ENCODE measurements at regions not wholly inside any gene's neighbourhood (a gene's known extent, or its start where the extent isn't known, plus 50 kb on each side); places are given as distances from the start of the nearest gene placed in this dataset.

DNA sequence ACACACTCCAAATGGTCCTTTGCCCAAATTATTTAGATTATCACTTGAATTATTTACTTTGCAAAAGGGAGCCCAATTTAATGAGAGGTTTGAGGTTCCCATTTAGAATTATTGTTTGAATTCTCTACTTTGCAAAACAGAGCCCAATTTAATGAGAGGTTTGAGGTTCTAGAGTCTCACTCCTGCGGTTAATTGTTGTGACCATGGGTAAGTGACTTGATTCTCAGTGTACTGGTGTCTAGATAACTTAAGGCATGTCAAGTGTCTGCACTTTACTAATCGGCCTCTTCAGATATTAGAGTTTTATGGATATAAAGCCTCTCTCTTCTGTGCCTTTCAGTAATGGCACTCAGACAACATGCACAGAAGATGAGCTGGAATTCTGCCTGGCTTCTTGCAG lies 67.5 kb downstream of the YIPF5 start:
- Mint-ChIP-seq H3K9me3 (no peaks in the 10 kb centered on the region), H3K4me3 (no peak overlapping the region), H3K36me3 (no peaks in the 10 kb centered on the region), H3K27ac (no peak overlapping the region), H3K27me3 (no peaks in the 10 kb centered on the region), H3K4me1 (ENCODE audit: unreplicated experiment) (peaks cover 5% of the 10 kb centered on the region)
- TF ChIP-seq, protein P1, sequence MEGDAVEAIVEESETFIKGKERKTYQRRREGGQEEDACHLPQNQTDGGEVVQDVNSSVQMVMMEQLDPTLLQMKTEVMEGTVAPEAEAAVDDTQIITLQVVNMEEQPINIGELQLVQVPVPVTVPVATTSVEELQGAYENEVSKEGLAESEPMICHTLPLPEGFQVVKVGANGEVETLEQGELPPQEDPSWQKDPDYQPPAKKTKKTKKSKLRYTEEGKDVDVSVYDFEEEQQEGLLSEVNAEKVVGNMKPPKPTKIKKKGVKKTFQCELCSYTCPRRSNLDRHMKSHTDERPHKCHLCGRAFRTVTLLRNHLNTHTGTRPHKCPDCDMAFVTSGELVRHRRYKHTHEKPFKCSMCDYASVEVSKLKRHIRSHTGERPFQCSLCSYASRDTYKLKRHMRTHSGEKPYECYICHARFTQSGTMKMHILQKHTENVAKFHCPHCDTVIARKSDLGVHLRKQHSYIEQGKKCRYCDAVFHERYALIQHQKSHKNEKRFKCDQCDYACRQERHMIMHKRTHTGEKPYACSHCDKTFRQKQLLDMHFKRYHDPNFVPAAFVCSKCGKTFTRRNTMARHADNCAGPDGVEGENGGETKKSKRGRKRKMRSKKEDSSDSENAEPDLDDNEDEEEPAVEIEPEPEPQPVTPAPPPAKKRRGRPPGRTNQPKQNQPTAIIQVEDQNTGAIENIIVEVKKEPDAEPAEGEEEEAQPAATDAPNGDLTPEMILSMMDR (conservative IDR thresholded peaks at IDR 0.05): no peak
- DNase-seq (ENCODE audit: extremely low spot score, unreplicated experiment): no peak

- Mint-ChIP-seq H3K4me3 (no peak overlapping the region), H3K4me1 (ENCODE audit: unreplicated experiment) (peaks cover 5% of the 10 kb centered on the region), H3K9me3 (no peaks in the 10 kb centered on the region), H3K36me3 (no peaks in the 10 kb centered on the region), H3K27ac (no peak overlapping the region), H3K27me3 (no peaks in the 10 kb centered on the region)
- no peak for DNase-seq (ENCODE audit: extremely low spot score, unreplicated experiment)
- TF ChIP-seq, protein P1 (conservative IDR thresholded peaks at IDR 0.05): no peak
Observed at GRCh38 chr5:144103611-144104485, 66.6 kb downstream of the YIPF5 start.

DNA sequence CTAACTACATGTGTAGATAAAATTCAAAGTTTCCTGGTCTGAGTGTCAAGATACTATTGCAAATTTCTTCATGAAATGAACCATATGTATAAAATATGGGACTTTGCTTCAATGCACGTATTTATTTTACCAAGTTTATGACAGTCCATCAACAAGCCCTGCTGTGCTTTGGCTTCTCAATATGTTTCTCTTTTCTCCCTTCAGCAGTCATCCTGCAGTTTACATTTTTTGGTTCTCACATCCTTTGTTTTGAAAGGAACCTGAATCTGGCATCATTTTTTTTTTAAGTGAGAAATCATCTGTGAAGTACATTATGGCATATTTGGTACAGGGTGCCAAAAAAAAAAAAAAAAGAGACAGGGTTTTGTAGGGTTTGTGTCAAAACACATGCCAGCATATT lies 65.1 kb downstream of the YIPF5 start:
- peaks cover 5% of the 10 kb centered on the region for H3K4me1 Mint-ChIP-seq (ENCODE audit: unreplicated experiment)
- TF ChIP-seq, protein P1 (conservative IDR thresholded peaks at IDR 0.05): no peak
- H3K4me3 Mint-ChIP-seq: no peak overlapping the region
- H3K36me3 Mint-ChIP-seq: no peaks in the 10 kb centered on the region
- no peak overlapping the region for H3K27ac Mint-ChIP-seq
- no peak for DNase-seq (ENCODE audit: extremely low spot score, unreplicated experiment)
- H3K9me3 Mint-ChIP-seq: no peaks in the 10 kb centered on the region
- no peaks in the 10 kb centered on the region for H3K27me3 Mint-ChIP-seq

DNA sequence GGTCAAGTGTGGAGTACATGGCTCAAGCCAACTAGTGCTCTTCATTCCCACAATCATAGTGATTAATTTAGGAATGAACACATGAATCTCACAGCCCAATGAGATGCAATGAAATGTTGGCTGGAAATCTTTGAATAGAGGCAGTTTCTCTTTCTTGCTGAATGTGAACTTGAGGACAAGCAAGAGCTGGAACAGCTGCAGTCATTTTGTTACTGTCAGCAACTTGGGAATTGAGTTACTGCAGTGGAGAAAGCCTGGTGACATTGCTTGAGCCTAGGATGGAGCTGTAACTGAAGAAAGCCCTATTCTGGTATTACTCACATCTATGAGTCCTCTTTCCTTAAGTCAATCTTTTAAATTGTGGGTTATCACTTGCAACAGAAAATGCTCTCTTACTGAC lies 62.3 kb downstream of the YIPF5 start:
- DNase-seq (ENCODE audit: extremely low spot score, unreplicated experiment): no peak
- H3K4me1 Mint-ChIP-seq (ENCODE audit: unreplicated experiment): no peaks in the 10 kb centered on the region
- H3K27me3 Mint-ChIP-seq: no peaks in the 10 kb centered on the region
- H3K9me3 Mint-ChIP-seq: no peaks in the 10 kb centered on the region
- H3K4me3 Mint-ChIP-seq: no peak overlapping the region
- no peaks in the 10 kb centered on the region for H3K36me3 Mint-ChIP-seq
- H3K27ac Mint-ChIP-seq: no peak overlapping the region
- TF ChIP-seq, protein P1 (conservative IDR thresholded peaks at IDR 0.05): no peak

Data from type B pancreatic cell (in vitro differentiated cells).